CD14-positive monocyte (primary cell): ENCODE measurements at regions not wholly inside any gene's neighbourhood (a gene's known extent, or its start where the extent isn't known, plus 50 kb on each side); places are given as distances from the start of the nearest gene placed in this dataset.

Experiments used
- DNase-seq, 3 donors: peaks; one replicate each; pipeline ENCODE4 v3.0.0-alpha.2; 2011 to 2022
- H2AFZ ChIP-seq: 2 replicates; pipeline ENCODE4 v1.6.0; 2012; ENCODE audit warnings: mild to moderate bottlenecking, low read depth, low read length, inconsistent platforms; ENCODE audit not compliant: insufficient read depth, poor library complexity, severe bottlenecking
- H3K27ac ChIP-seq, 2 donors: 1 replicate in 1 of 2; 2 replicates in 1 of 2; pipeline ENCODE4 v1.5.1; 2012 to 2013; ENCODE audit warnings: low read length in 2 of 2, control low read depth in 1 of 2, inconsistent platforms in 1 of 2, low read depth in 1 of 2, mild to moderate bottlenecking in 1 of 2
- H3K27me3 ChIP-seq, 2 donors: one replicate each; pipeline versions ENCODE4 v1.6.0 to v1.6.1; 2011 to 2013; ENCODE audit warnings: low read length in 2 of 2; ENCODE audit not compliant: control insufficient read depth in 2 of 2, insufficient read depth in 2 of 2
- H3K36me3 ChIP-seq, 2 donors: replicated peaks in 1 of 2; 1 replicate in 1 of 2; 2 replicates in 1 of 2; pipeline versions ENCODE4 v1.5.1 to v1.6.1; 2012 to 2013; ENCODE audit warnings: low read length in 2 of 2, control low read depth in 1 of 2, inconsistent platforms in 1 of 2, mild to moderate bottlenecking in 1 of 2; ENCODE audit not compliant: insufficient read depth in 2 of 2, control insufficient read depth in 1 of 2
- H3K4me1 ChIP-seq, 2 donors: 1 replicate in 1 of 2; 2 replicates in 1 of 2; pipeline versions ENCODE4 v1.5.1 to v1.6.1; 2012 to 2013; ENCODE audit warnings: low read length in 2 of 2, control low read depth in 1 of 2, inconsistent platforms in 1 of 2, mild to moderate bottlenecking in 1 of 2, moderate library complexity in 1 of 2; ENCODE audit not compliant: insufficient read depth in 2 of 2, control insufficient read depth in 1 of 2
- H3K4me2 ChIP-seq: replicated peaks from 2 replicates; pipeline ENCODE3; 2012; ENCODE audit warnings: low read length, moderate library complexity, mild to moderate bottlenecking; ENCODE audit not compliant: poor library complexity, severe bottlenecking; ENCODE audit errors: extremely low read depth
- H3K4me3 ChIP-seq, 3 experiments: fragments of 200-600 bp in 1 of 3; sonication (generic) in 1 of 3; replicated peaks in 1 of 3; 1 replicate in 2 of 3; 2 replicates in 1 of 3; pipeline ENCODE4 v1.5.1; 2011 to 2013; ENCODE audit warnings: low read length in 3 of 3, mild to moderate bottlenecking in 3 of 3, control low read depth in 2 of 3, low read depth in 2 of 3, inconsistent platforms in 1 of 3, moderate library complexity in 1 of 3
- H3K79me2 ChIP-seq: 2 replicates; pipeline ENCODE4 v1.6.0; 2012; ENCODE audit warnings: mild to moderate bottlenecking, control low read depth, inconsistent platforms, low read length, moderate library complexity; ENCODE audit not compliant: insufficient read depth
- H3K9ac ChIP-seq: 2 replicates; pipeline ENCODE4 v1.6.0; 2017; ENCODE audit warnings: low read length, mild to moderate bottlenecking; ENCODE audit not compliant: insufficient read depth, poor library complexity, severe bottlenecking
- H3K9me3 ChIP-seq, 2 donors: replicated peaks in 1 of 2; 1 replicate in 1 of 2; 2 replicates in 1 of 2; pipeline versions ENCODE4 v1.5.1 to v1.6.1; 2012 to 2013; ENCODE audit warnings: low read length in 2 of 2, control low read depth in 1 of 2; ENCODE audit not compliant: control insufficient read depth in 1 of 2, insufficient read depth in 1 of 2
- H4K20me1 ChIP-seq: 2 replicates; pipeline ENCODE4 v1.6.0; 2012; ENCODE audit warnings: mild to moderate bottlenecking, low read length, control low read depth, moderate library complexity; ENCODE audit not compliant: insufficient read depth
- H3K27ac Mint-ChIP-seq, 7 donors: one replicate each; pipeline ENCODE4 v1.8.0; 2020; ENCODE audit warnings: mild to moderate bottlenecking in 7 of 7, mixed read lengths in 7 of 7, moderate library complexity in 6 of 7, inconsistent platforms in 2 of 7
- H3K27me3 Mint-ChIP-seq, 3 donors: one replicate each; pipeline ENCODE4 v1.8.0; 2021 to 2022; ENCODE audit warnings: low read depth in 3 of 3, mild to moderate bottlenecking in 3 of 3, mixed read lengths in 3 of 3, moderate library complexity in 3 of 3, inconsistent platforms in 1 of 3
- H3K36me3 Mint-ChIP-seq, 2 donors: one replicate each; pipeline ENCODE4 v1.8.0; 2020; ENCODE audit warnings: mixed read lengths in 2 of 2, inconsistent platforms in 1 of 2, mild to moderate bottlenecking in 1 of 2
- H3K4me1 Mint-ChIP-seq: one replicate; pipeline ENCODE4 v1.8.0; 2020; ENCODE audit warnings: mild to moderate bottlenecking, mixed read lengths
- H3K4me3 Mint-ChIP-seq, 2 donors: one replicate each; pipeline ENCODE4 v1.8.0; 2020; ENCODE audit warnings: mild to moderate bottlenecking in 2 of 2, mixed read lengths in 2 of 2, moderate library complexity in 1 of 2
- H3K9me3 Mint-ChIP-seq, 7 donors: one replicate each; pipeline ENCODE4 v1.8.0; 2020 to 2022; ENCODE audit warnings: mixed read lengths in 7 of 7, mild to moderate bottlenecking in 6 of 7, moderate library complexity in 6 of 7, inconsistent platforms in 2 of 7
- WGBS: methylation state at CpG from one replicate; pipeline ENCODE4 v1.1.5; 2013; ENCODE audit warnings: missing lambda C conversion rate; ENCODE audit not compliant: insufficient coverage; 5-methylcytosine and 5-hydroxymethylcytosine counted together
- intact Hi-C, 2 donors: fragments of 100-400 bp; cut with micrococcal nuclease; formaldehyde crosslinking; loops; one replicate each; pipeline versions ENCODE4 v1.15.0 to v1.15.1; 2023
- TF ChIP-seq, protein P1 (sequence below): fragments of 200-600 bp; IDR thresholded peaks from one replicate; pipeline ENCODE4 v1.8.0; 2022; ENCODE audit warnings: antibody characterized with exemption, mild to moderate bottlenecking

DNA sequence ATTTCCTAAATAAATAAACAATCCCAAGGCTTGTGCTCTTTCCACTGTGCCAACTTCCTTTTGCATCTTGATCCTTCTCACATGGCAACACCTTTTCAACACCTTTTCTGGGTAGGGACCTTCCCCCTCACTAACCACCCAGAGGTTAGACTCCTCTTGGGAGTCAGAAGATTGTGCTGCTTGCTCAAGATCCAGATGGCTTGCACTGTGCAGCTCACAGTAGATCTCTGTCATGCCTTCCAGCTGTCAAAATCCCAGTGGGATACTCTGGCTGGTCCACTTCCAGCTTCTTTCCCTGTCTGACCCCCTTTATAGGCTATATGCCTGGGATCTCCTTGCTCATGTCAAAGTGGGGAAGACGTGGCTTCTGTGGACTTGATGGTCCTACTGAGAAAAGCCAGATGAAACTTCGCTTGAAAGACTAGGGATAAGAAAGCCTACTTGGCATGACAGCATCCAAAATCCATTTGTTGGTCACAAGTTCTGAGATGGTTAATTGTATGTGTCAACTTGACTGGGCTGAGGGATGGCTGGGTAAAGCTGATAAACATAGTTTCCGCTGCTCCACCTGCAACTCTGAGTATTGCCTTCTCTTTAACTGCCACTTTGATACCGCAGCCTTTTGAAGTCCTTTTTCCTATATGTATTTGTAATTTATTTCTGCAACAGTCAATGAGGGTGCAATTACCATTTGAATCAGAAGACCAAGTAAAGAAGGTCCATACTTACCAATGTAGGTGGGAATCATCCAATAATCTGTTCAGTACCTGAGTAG is 74.5 kb downstream of the S1PR1 start:
- H3K9me3 ChIP-seq = no peaks in the 10 kb centered on the region
- peaks cover 29% of the 10 kb centered on the region for H3K4me1 Mint-ChIP-seq
- no peaks in the 10 kb centered on the region for H3K36me3 ChIP-seq
- no peak overlapping the region for H3K9ac ChIP-seq
- H3K79me2 ChIP-seq = no peaks in the 10 kb centered on the region
- DNase-seq = no peak
- intact Hi-C loops = no loop called here
- H3K27ac Mint-ChIP-seq = peak overlapping the region in 2 of 7 donors; percentile 2 to 50
- no peak overlapping the region for H3K4me2 ChIP-seq
- H3K4me3 ChIP-seq = no peak overlapping the region
- TF ChIP-seq, protein P1, sequence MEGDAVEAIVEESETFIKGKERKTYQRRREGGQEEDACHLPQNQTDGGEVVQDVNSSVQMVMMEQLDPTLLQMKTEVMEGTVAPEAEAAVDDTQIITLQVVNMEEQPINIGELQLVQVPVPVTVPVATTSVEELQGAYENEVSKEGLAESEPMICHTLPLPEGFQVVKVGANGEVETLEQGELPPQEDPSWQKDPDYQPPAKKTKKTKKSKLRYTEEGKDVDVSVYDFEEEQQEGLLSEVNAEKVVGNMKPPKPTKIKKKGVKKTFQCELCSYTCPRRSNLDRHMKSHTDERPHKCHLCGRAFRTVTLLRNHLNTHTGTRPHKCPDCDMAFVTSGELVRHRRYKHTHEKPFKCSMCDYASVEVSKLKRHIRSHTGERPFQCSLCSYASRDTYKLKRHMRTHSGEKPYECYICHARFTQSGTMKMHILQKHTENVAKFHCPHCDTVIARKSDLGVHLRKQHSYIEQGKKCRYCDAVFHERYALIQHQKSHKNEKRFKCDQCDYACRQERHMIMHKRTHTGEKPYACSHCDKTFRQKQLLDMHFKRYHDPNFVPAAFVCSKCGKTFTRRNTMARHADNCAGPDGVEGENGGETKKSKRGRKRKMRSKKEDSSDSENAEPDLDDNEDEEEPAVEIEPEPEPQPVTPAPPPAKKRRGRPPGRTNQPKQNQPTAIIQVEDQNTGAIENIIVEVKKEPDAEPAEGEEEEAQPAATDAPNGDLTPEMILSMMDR = no peak
- H3K4me1 ChIP-seq = peaks cover 7 to 16% of the 10 kb centered on the region in 2 donors
- H3K9me3 Mint-ChIP-seq = peaks cover 0 to 3% (median 0%) of the 10 kb centered on the region in 7 donors
- no CpG with 5 or more reads among the region's 4 CpGs for WGBS
- no peaks in the 10 kb centered on the region for H3K36me3 Mint-ChIP-seq
- H3K27me3 Mint-ChIP-seq = peaks cover 10 to 20% (median 15%) of the 10 kb centered on the region in 3 donors
- H4K20me1 ChIP-seq = no peaks in the 10 kb centered on the region
- H3K27ac ChIP-seq = no peak overlapping the region
- no peak overlapping the region for H2AFZ ChIP-seq
- no peak overlapping the region for H3K4me3 Mint-ChIP-seq
- H3K27me3 ChIP-seq = no peaks in the 10 kb centered on the region

DNA sequence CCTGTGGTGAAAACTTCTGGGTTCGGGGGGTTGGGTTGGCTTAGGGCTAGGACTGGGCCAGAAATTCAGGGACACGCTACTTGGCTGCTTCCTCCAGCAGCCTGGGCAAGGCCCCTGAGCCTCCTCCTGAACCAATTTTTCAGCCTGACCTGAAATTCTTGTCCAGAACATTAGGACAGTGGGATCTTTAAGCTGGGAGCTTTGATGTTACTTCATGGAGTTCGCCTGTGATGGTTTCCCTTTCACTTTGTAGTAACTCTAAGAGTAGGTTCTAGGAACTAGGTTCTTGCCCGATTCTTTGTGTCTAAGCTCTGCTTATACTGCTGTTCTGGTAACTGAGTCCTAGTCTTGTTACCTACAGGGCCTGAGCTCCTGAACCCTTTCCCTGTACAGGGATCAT is 75.3 kb downstream of the S1PR1 start:
- no peak overlapping the region for H3K4me3 ChIP-seq
- H3K79me2 ChIP-seq = no peaks in the 10 kb centered on the region
- TF ChIP-seq, protein P1 = no peak
- H3K27me3 ChIP-seq = no peaks in the 10 kb centered on the region
- no peak overlapping the region for H3K9ac ChIP-seq
- no peaks in the 10 kb centered on the region for H3K9me3 ChIP-seq
- H3K27ac ChIP-seq = no peak overlapping the region
- WGBS = 100% methylated on average over 2 of the region's 4 CpGs
- intact Hi-C loops = no loop called here
- no peaks in the 10 kb centered on the region for H3K36me3 ChIP-seq
- no peak for DNase-seq
- no peaks in the 10 kb centered on the region for H3K36me3 Mint-ChIP-seq
- peaks cover 0 to 3% (median 0%) of the 10 kb centered on the region in 7 donors for H3K9me3 Mint-ChIP-seq
- peaks cover 29% of the 10 kb centered on the region for H3K4me1 Mint-ChIP-seq
- H4K20me1 ChIP-seq = no peaks in the 10 kb centered on the region
- H3K4me1 ChIP-seq = peaks cover 7 to 16% of the 10 kb centered on the region in 2 donors
- H3K4me3 Mint-ChIP-seq = no peak overlapping the region
- H3K27me3 Mint-ChIP-seq = peaks cover 10 to 19% (median 15%) of the 10 kb centered on the region in 3 donors
- H3K27ac Mint-ChIP-seq = no peak overlapping the region
- no peak overlapping the region for H3K4me2 ChIP-seq
- no peak overlapping the region for H2AFZ ChIP-seq
